Natural killer cell (primary cell): ENCODE measurements at regions not wholly inside any gene's neighbourhood (a gene's known extent, or its start where the extent isn't known, plus 50 kb on each side); places are given as distances from the start of the nearest gene placed in this dataset.

Experiments
- ATAC-seq, 3 donors: fragments of 150-1000 bp in 2 of 3; fragments of 200-7000 bp in 1 of 3; cut with Tn5 transposase; 1 replicate in 1 of 3; 2 replicates in 2 of 3; pipeline ENCODE4 v1.10.0; 2021; ENCODE audit warnings: mild to moderate bottlenecking in 2 of 3, moderate library complexity in 2 of 3
- DNase-seq, 2 donors: peaks; one replicate each; pipeline versions ENCODE4 v3.0.0 to v3.0.0-alpha.2; 2013 to 2021; ENCODE audit warnings: mixed read lengths in 1 of 2
- H3K27ac ChIP-seq: one replicate; pipeline ENCODE4 v1.5.1; 2013; ENCODE audit warnings: mild to moderate bottlenecking, low read length
- H3K27me3 ChIP-seq: one replicate; pipeline ENCODE4 v1.6.1; 2013; ENCODE audit warnings: low read length; ENCODE audit not compliant: control insufficient read depth, insufficient read depth
- H3K36me3 ChIP-seq: one replicate; pipeline ENCODE4 v1.6.1; 2013; ENCODE audit warnings: low read length; ENCODE audit not compliant: control insufficient read depth, insufficient read depth
- H3K4me1 ChIP-seq: one replicate; pipeline ENCODE4 v1.6.1; 2013; ENCODE audit warnings: low read length; ENCODE audit not compliant: control insufficient read depth, insufficient read depth
- H3K4me3 ChIP-seq: one replicate; pipeline ENCODE4 v1.5.1; 2013; ENCODE audit warnings: low read length
- H3K9me3 ChIP-seq: one replicate; pipeline ENCODE4 v1.6.1; 2013; ENCODE audit warnings: low read length; ENCODE audit not compliant: control insufficient read depth, insufficient read depth
- H3K27ac Mint-ChIP-seq, 2 donors: one replicate each; pipeline ENCODE4 v1.8.0; 2022; ENCODE audit warnings: mild to moderate bottlenecking in 2 of 2, mixed read lengths in 2 of 2, moderate library complexity in 1 of 2
- H3K27me3 Mint-ChIP-seq, 2 donors: one replicate each; pipeline ENCODE4 v1.8.0; 2022; ENCODE audit warnings: low read depth in 2 of 2, mixed read lengths in 2 of 2
- H3K36me3 Mint-ChIP-seq: one replicate; pipeline ENCODE4 v1.8.0; 2022; ENCODE audit warnings: mixed read lengths
- H3K4me1 Mint-ChIP-seq, 2 donors: one replicate each; pipeline ENCODE4 v1.8.0; 2022; ENCODE audit warnings: mixed read lengths in 2 of 2
- H3K4me3 Mint-ChIP-seq: one replicate; pipeline ENCODE4 v1.8.0; 2022; ENCODE audit warnings: mild to moderate bottlenecking, moderate library complexity, mixed read lengths
- H3K9me3 Mint-ChIP-seq, 2 donors: one replicate each; pipeline ENCODE4 v1.8.0; 2022; ENCODE audit warnings: mixed read lengths in 2 of 2
- CTCF ChIP-seq: fragments of 200-600 bp; IDR thresholded peaks from one replicate; pipeline ENCODE4 v1.8.0; 2022; ENCODE audit warnings: antibody characterized with exemption
- WGBS: methylation state at CpG from one replicate; pipeline ENCODE4 v1.1.7; 2013; ENCODE audit warnings: missing lambda C conversion rate; ENCODE audit not compliant: insufficient coverage; 5-methylcytosine and 5-hydroxymethylcytosine counted together
- intact Hi-C: fragments of 100-400 bp; cut with micrococcal nuclease; formaldehyde crosslinking; loops from one replicate; pipeline ENCODE4 v1.14.2; 2022

DNA sequence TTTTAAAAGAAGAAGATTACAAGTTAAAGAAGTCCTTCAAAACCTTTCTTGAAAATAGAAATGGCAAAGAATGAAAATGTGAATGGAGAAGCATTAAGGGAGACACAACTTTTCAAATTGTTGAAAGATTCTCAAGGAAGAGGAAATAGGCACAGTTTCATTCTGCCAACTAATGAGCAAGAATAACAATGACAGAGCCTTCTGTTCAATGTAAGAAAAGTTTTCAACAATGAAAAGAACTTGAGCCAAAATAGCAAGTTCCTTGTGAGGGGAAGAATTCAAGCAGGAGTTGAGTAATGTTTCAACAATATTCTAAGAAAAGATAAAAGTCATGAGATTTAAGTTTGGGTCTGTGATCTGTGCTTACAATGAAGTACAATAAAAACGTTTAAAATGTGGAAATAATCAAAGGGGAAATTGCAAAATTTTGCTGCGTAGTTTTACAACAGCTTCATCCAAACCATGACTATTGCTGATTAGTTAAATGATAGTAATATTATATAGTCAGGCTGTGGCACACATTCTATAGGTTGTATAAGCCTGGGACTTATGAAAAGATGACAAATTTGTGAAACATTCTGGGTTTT, 122.6 kb downstream of the METTL4 start:
- H3K4me3 ChIP-seq = no peak overlapping the region
- H3K27ac Mint-ChIP-seq = no peak overlapping the region
- DNase-seq = no peak

DNA sequence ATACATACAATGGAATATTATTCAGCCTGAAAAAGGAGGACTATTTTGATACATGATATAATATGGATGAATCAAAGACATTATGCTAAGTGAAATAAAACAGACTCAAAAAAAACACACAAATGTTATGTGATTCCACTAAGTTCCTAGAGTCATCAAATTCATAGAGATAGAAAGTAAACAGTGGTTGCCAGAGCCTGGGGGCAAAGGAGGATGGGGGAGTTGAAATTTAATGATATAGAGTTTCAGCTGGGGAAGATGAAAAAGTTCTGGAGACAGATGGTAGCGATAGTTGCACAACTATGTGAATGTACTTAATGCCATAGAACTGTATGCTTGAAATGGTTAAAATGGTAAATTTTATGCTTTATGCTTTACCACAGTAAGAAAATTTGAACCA, 119.7 kb downstream of the METTL4 start:
- no peak overlapping the region for H3K4me3 Mint-ChIP-seq
- intact Hi-C loops = no loop called here

More for the DNA sequence above, 122.6 kb downstream of the METTL4 start:
- no peaks in the 10 kb centered on the region for H3K9me3 ChIP-seq
- H3K36me3 Mint-ChIP-seq = no peaks in the 10 kb centered on the region
- no peak overlapping the region for H3K27ac ChIP-seq
- TF ChIP-seq CTCF = no peak
- intact Hi-C loops = no loop called here
- no peaks in the 10 kb centered on the region for H3K9me3 Mint-ChIP-seq
- no peaks in the 10 kb centered on the region for H3K27me3 ChIP-seq
- H3K4me3 Mint-ChIP-seq = no peak overlapping the region
- ATAC-seq = peak in 1 of 3 donors; percentile 44
- WGBS = 51% methylated on average over 2 of the region's 2 CpGs
- no peaks in the 10 kb centered on the region for H3K4me1 ChIP-seq
- no peaks in the 10 kb centered on the region for H3K4me1 Mint-ChIP-seq
- H3K27me3 Mint-ChIP-seq = peaks cover 8 to 10% of the 10 kb centered on the region in 2 donors
- no peaks in the 10 kb centered on the region for H3K36me3 ChIP-seq

DNA sequence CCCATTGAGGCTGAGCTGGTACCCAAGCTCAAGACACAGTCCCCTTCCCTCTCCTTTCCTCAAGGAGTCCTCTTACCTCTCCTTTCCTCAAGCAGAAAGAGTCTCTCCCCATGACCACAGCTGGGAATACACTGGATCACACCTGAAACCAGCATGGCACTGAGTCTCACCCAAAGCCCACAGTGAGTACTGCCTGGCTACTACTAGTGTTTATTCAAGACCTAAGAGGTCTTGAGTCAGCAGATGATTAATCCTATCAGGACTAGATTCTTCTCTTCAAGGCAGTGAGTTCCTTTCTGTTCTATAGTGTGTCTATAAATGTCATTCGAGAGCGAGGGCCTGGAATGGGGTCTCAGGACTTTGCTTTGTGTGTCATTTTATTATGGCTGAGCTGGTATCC, 111.4 kb downstream of the METTL4 start:
- no peaks in the 10 kb centered on the region for H3K9me3 ChIP-seq
- Mint-ChIP-seq H3K36me3 (no peaks in the 10 kb centered on the region), H3K9me3 (peaks cover 0 to 2% of the 10 kb centered on the region in 2 donors), H3K4me3 (no peak overlapping the region), H3K4me1 (no peaks in the 10 kb centered on the region), H3K27ac (no peak overlapping the region), H3K27me3 (peaks cover 9 to 29% of the 10 kb centered on the region in 2 donors)
- H3K36me3 ChIP-seq = no peaks in the 10 kb centered on the region
- DNase-seq = no peak
- H3K27me3 ChIP-seq = peaks cover 2% of the 10 kb centered on the region
- no peak overlapping the region for H3K27ac ChIP-seq
- H3K4me3 ChIP-seq = no peak overlapping the region
- WGBS = 94% methylated on average over 2 of the region's 2 CpGs
- no peaks in the 10 kb centered on the region for H3K4me1 ChIP-seq
- ATAC-seq = no peak
- intact Hi-C loops = no loop called here
- no peak for TF ChIP-seq CTCF

More for the DNA sequence above, 119.7 kb downstream of the METTL4 start:
- Histone ChIP-seq H3K36me3 (no peaks in the 10 kb centered on the region), H3K27ac (no peak overlapping the region), H3K27me3 (no peaks in the 10 kb centered on the region), H3K9me3 (no peaks in the 10 kb centered on the region), H3K4me1 (no peaks in the 10 kb centered on the region), H3K4me3 (no peak overlapping the region)
- Mint-ChIP-seq H3K27ac (no peak overlapping the region), H3K27me3 (no peaks in the 10 kb centered on the region), H3K9me3 (no peaks in the 10 kb centered on the region), H3K4me1 (no peaks in the 10 kb centered on the region), H3K36me3 (no peaks in the 10 kb centered on the region)
- TF ChIP-seq CTCF = no peak
- DNase-seq = no peak
- WGBS = 100% methylated on average over 1 of the region's 1 CpG
- ATAC-seq = no peak

GRCh38 chr18:2466978-2467377, 104.3 kb downstream of the METTL4 start:
- no peaks in the 10 kb centered on the region for H3K4me1 ChIP-seq
- H3K27me3 ChIP-seq = peaks cover 2% of the 10 kb centered on the region
- Mint-ChIP-seq H3K36me3 (no peaks in the 10 kb centered on the region), H3K27me3 (peaks cover 26 to 48% of the 10 kb centered on the region in 2 donors), H3K4me3 (no peak overlapping the region), H3K4me1 (no peaks in the 10 kb centered on the region), H3K9me3 (peaks cover 0 to 2% of the 10 kb centered on the region in 2 donors), H3K27ac (no peak overlapping the region)
- ATAC-seq (no peak), DNase-seq (no peak)
- no peak overlapping the region for H3K27ac ChIP-seq
- TF ChIP-seq CTCF = no peak
- H3K4me3 ChIP-seq = no peak overlapping the region
- 100% methylated on average over 1 of the region's 1 CpG for WGBS
- intact Hi-C loops = no loop called here
- H3K9me3 ChIP-seq = no peaks in the 10 kb centered on the region
- no peaks in the 10 kb centered on the region for H3K36me3 ChIP-seq
